ENCODE measurements at regions not wholly inside any gene's neighbourhood (a gene's known extent, or its start where the extent isn't known, plus 50 kb on each side); places are given as distances from the start of the nearest gene placed in this dataset.

- Histone ChIP-seq H3K4me3 (no peak overlapping the region), H3K27me3 (no peaks in the 10 kb centered on the region), H3K27ac (no peak overlapping the region), H3K9me3 (peaks cover 0 to 5% (median 0%) of the 10 kb centered on the region in 4 donors), H3K4me1 (peaks cover 0 to 8% (median 0%) of the 10 kb centered on the region in 4 donors), H3K36me3 (no peaks in the 10 kb centered on the region)
- no peak for DNase-seq
- TF ChIP-seq CTCF (IDR thresholded peaks at IDR 0.05) (no peak), EP300 (IDR thresholded peaks at IDR 0.05) (no peak), POLR2AphosphoS5 (IDR thresholded peaks at IDR 0.05) (no peak), POLR2A (IDR thresholded peaks at IDR 0.05) (no peak)
- intact Hi-C loops (cut with DNase I; ENCODE audit: low total_unique reads) = no loop called here
- 84 to 92% (median 87%) methylated on average over 6 of the region's 6 CpGs for WGBS, 5 donors
Measured at GRCh38 chr6:156648616-156649015, 128.6 kb upstream of the ARID1B start.

GRCh38 chr6:156647991-156648390 is 129.2 kb upstream of the ARID1B start:
- WGBS, 5 donors = 45 to 63% (median 54%) methylated on average over 7 of the region's 7 CpGs
- TF ChIP-seq CTCF (IDR thresholded peaks at IDR 0.05) = no peak
- TF ChIP-seq POLR2AphosphoS5 (IDR thresholded peaks at IDR 0.05) = no peak
- TF ChIP-seq EP300 (IDR thresholded peaks at IDR 0.05) = no peak
- no peak for TF ChIP-seq POLR2A (IDR thresholded peaks at IDR 0.05)

GRCh38 chr6:156647140-156647784 is 129.9 kb upstream of the ARID1B start:
- intact Hi-C loops (cut with DNase I; ENCODE audit: low total_unique reads) = no loop called here
- WGBS, 5 donors = 53 to 60% (median 57%) methylated on average over 9 of the region's 9 CpGs
- DNase-seq = no peak
- Histone ChIP-seq H3K4me1 (peaks cover 0 to 8% (median 0%) of the 10 kb centered on the region in 4 donors), H3K4me3 (no peak overlapping the region), H3K9me3 (peaks cover 0 to 5% (median 0%) of the 10 kb centered on the region in 4 donors), H3K27me3 (no peaks in the 10 kb centered on the region), H3K36me3 (no peaks in the 10 kb centered on the region), H3K27ac (no peak overlapping the region)
- TF ChIP-seq POLR2A (IDR thresholded peaks at IDR 0.05) = no peak

More at GRCh38 chr6:156647991-156648390, 129.2 kb upstream of the ARID1B start:
- no peak overlapping the region for H3K27ac ChIP-seq
- no peaks in the 10 kb centered on the region for H3K36me3 ChIP-seq
- H3K9me3 ChIP-seq = peaks cover 0 to 5% (median 0%) of the 10 kb centered on the region in 4 donors
- DNase-seq = no peak
- H3K4me1 ChIP-seq = peaks cover 0 to 8% (median 0%) of the 10 kb centered on the region in 4 donors
- H3K27me3 ChIP-seq = no peaks in the 10 kb centered on the region
- no peak overlapping the region for H3K4me3 ChIP-seq
- intact Hi-C loops (cut with DNase I; ENCODE audit: low total_unique reads) = no loop called here

- 77 to 83% (median 79%) methylated on average over 6 of the region's 6 CpGs for WGBS, 5 donors
- H3K27ac ChIP-seq = no peak overlapping the region
- intact Hi-C loops (cut with DNase I; ENCODE audit: low total_unique reads) = no loop called here
- H3K4me3 ChIP-seq = no peak overlapping the region
- H3K36me3 ChIP-seq = no peaks in the 10 kb centered on the region
- no peak for TF ChIP-seq EP300 (IDR thresholded peaks at IDR 0.05)
- TF ChIP-seq POLR2AphosphoS5 (IDR thresholded peaks at IDR 0.05) = no peak
- TF ChIP-seq POLR2A (IDR thresholded peaks at IDR 0.05) = no peak
- no peak for TF ChIP-seq CTCF (IDR thresholded peaks at IDR 0.05)
- DNase-seq = no peak
- peaks cover 0 to 7% (median 1%) of the 10 kb centered on the region in 4 donors for H3K9me3 ChIP-seq
- peaks cover 0 to 8% (median 0%) of the 10 kb centered on the region in 4 donors for H3K4me1 ChIP-seq
- no peaks in the 10 kb centered on the region for H3K27me3 ChIP-seq
Measured at GRCh38 chr6:156646496-156646895, 130.7 kb upstream of the ARID1B start.

- Histone ChIP-seq H3K36me3 (no peaks in the 10 kb centered on the region), H3K27ac (no peak overlapping the region), H3K4me1 (peaks cover 0 to 8% (median 0%) of the 10 kb centered on the region in 4 donors), H3K9me3 (peaks cover 0 to 5% (median 2%) of the 10 kb centered on the region in 4 donors), H3K4me3 (no peak overlapping the region), H3K27me3 (no peaks in the 10 kb centered on the region)
- no peak for DNase-seq
- no peak for TF ChIP-seq CTCF (IDR thresholded peaks at IDR 0.05)
- TF ChIP-seq POLR2AphosphoS5 (IDR thresholded peaks at IDR 0.05) = no peak
- no peak for TF ChIP-seq POLR2A (IDR thresholded peaks at IDR 0.05)
- TF ChIP-seq EP300 (IDR thresholded peaks at IDR 0.05) = no peak
- intact Hi-C loops (cut with DNase I; ENCODE audit: low total_unique reads) = no loop called here
- WGBS, 5 donors = 89 to 96% (median 91%) methylated on average over 5 of the region's 5 CpGs
Measured at GRCh38 chr6:156645097-156645496, 132.1 kb upstream of the ARID1B start.

Measured in stomach (tissue), 8 donors.